RPMI8226 (cell line): ENCODE measurements at regions not wholly inside any gene's neighbourhood (a gene's known extent, or its start where the extent isn't known, plus 50 kb on each side); places are given as distances from the start of the nearest gene placed in this dataset.
"Not testable (repeated sequence)": the region's sequence is repeated elsewhere in the genome, so short reads cannot be mapped to it uniquely, and the experiment has no call there.

Experiments used
- DNase-seq: peaks from one replicate; pipeline ENCODE4 v3.0.0-alpha.2; 2015

DNA sequence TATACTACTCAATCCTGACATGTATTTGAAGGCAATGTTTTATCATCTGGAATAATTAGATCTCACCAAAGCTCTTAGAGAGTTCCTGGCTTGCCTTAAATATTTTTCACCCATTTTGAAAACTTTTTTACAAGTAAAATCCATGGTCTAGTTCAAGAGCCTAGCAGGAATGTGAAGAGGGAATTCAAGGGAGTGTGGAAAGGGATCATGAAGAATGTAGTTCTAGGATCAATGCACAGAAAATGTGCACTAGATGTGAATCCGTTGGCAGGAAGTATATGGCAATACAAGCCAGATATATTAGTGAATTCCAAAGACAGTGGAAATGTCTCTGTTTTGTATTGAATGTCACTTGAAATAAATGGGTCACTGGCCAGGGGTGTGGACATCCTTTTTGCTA is 167.9 kb upstream of the MOCS2 start:
- DNase-seq, result no peak

DNA sequence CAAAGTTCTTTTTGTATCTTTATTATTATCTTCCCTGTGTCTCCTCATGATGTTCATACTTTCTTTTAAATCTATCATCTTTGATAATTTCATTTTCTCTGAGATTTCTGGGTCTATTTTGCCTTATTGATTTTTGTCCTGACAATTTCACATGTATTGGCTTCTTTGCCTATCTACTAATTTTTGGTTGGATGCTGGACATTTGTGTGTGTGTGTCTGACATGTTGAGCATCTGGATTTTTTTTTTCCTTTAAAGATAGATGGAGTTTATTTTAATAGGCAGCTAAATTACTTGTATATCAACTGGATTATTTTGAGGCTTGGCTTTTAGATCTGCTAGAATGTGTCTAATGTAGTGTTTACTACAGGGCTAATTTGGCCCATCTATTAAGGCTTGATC is 178.0 kb upstream of the MOCS2 start:
- no peak for DNase-seq

DNA sequence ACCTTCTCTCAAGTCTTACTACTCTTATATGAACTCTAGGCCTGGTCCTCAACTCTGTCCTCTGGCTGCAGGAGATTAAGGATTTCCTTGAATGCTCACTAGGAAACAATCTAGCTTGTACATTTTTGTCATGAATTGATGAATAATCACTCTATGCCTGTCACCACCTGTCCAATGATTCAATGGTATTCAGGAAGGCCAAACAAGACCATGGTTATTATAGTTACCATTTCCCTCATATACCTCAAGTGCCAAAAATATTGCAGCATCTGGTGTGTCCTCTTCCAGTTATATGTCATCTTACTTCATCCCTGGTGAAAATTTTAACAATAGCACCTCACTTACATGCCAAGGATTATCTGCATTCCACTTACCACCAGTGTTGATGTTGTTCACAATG is 179.0 kb upstream of the MOCS2 start:
- no peak for DNase-seq

DNA sequence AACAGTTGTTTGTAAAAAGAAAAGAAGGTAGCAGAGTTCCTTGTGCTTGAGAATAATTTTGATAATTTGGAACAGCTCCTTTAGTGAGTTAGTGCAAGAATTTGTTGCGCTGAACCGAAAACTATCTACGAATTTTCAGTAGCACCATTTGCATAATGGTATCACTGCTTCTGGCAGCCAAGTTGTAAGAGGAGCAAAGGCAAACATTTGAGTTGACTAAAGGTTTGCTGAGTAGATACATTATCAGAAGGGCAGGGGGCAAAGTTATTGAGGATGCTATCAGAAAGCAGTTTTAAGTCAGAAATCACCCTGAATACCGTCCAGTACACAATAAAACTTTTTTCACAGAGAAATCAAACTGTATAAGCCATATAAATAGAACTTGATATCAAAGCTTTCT is 181.5 kb upstream of the MOCS2 start:
- DNase-seq, result no peak

DNA sequence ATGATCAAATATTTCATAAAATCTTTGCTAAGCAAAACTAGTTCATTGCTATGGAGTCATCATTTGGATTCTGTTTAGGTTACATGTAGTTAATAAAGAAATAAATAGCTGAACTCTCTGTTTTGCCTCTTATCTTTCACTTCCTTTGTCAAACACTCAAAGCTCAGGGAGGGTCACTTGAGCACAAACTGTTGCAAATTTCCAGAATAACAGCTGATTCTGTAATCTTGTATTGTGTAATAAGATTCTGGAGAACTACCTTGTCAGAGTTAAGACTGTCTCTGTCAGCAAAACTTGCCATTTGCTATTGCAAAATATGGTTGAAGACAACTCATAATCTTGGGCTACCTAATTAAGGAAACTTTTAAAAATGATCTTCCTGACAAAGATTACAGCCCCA is 182.0 kb upstream of the MOCS2 start:
- no peak for DNase-seq

DNA sequence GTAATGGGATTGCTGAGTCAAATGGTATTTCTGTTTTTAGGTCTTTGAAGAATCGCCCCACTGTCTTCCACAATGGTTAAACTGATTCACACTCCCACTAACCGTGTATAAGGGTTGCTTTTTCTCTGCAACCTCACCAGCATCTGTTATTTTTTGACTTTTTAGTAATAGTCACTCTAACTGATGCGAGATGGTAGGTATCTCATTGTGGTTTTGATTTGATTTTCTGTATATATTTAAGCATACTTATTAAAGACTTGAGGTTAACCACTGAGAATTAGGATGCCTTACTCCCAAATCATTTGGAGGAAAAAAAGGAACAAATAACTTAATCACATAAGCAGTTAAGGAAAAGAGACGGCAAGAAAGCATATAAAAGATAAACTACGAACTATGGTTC is 181.6 kb upstream of the FST start:
- DNase-seq, result no peak

DNA sequence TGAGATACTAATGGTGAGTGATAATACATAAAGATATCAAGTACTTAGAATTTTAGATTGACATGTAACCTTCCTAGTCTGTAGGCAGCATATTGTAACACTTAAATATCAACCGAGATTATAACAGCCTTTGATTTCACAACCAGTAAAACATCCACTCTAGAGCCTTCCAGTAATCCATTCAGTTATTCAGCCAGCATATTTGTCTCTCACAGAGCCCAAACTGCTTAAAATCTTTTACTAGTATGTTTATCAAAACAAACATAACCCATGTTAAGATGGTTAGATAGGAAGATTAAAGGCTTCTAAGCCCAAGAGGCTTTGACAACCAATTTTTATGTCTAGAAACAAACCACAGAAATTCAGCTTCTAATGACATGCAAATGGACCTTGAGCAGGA is 177.9 kb upstream of the FST start:
- DNase-seq, result no peak

DNA sequence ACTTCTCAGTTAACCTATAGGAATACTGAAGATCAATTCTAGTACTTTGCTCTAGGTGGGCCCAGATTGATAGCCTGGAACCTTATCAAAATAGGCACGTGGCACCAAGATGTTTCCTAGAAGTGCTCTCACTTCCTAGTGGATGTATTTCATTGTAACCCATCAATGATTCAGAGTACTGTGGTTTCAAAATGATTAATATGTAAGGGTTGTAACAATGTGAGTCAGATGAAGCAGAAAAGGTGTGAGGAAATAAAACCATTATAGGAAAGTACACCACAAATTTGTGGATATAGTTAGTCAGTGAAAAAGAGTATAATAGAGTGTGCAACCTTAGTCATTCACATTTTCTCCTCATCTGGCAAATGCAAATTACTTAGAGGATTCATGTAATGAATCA is 177.3 kb upstream of the FST start:
- no peak for DNase-seq

DNA sequence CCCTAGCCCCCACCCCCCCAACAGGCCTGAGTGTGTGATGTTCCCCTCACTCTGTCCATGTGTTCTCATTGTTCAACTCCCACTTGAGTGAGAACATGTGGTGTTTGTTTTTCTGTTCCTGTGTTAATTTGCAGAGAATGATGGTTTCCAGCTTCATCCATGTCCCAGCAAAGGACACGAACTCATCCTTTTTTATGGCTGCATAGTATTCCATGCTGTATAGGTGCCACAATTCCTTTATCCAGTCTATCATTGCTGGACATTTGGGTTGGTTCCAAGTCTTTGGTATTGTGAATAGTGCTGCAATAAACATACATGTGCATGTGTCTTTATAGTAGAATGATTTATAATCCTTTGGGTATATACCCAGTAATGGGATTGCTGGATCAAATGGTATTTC is 175.1 kb upstream of the FST start:
- not testable (repeated sequence) for DNase-seq

DNA sequence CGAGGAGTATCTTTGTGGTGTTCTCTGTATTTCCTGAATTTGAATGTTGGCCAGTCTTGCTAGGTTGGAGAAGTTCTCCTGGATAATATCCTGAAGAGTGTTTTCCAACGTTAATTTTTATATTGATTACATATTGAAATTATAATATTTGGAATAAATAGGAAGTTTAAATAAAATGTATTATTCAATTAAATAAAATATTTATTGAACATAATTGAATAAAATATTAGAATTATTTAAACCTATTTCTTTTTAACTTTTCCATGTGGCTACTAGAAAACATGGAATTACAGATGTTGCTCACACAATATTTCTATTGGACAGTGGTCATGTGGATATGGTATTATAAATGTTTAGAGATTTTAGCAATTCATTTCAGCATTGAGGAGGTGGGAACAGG is 170.8 kb upstream of the FST start:
- no peak for DNase-seq

DNA sequence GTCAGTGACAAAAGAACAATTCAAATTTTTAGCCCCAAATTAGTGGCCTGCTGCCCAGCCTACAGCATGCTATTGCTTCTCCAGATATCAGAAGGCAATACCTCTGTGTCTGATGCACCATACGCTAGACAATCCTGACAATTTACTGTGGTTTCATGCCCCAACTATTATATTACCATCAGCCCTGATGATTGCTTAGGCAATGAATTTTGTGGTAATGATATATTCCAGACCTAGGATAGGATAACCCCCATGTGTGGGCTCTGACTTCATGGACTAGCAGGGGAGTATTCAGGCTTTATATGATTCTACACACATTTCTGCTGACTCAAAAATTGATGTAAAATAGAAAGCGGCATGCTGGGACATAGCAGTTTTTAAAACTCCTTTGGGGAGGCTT is 168.7 kb upstream of the FST start:
- no peak for DNase-seq

DNA sequence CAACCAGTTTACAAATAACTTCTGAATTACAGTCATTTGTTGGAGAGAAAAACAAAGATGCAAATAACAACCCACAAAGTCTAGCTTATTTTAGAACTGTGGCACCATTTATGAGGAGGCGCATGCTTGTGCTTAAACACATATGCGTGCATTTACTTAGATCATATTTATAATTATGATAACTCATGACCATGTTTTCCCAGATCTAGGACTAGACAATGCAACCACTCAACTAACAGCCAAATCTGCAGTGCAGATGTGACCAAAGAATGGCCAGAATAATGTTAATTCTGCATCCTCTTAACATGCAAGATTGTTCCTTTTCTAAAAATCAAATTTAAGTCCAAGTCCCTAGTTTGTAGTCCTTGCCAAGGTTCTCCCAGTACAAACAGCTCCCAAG is 167.3 kb upstream of the FST start:
- DNase-seq, result no peak

DNA sequence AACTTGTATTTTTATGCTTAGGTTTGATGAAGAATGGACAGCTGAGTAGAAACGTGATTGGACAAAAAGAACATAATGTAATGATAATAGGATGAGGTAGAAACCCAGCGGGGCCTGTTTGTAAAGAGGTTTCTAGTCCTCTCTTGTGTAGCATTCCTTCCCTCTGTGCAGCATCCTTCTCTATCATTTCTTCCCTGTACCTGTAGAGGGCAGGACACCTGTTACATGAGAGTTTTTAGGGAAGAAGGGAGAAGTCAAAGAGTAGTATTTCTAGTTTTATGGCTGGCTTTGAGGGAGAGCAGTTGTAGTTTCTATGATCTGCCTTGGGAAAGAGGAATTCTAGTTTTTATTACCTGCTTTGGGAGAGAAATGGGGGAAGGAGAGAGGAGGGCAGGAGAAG is 162.1 kb upstream of the FST start:
- no peak for DNase-seq

DNA sequence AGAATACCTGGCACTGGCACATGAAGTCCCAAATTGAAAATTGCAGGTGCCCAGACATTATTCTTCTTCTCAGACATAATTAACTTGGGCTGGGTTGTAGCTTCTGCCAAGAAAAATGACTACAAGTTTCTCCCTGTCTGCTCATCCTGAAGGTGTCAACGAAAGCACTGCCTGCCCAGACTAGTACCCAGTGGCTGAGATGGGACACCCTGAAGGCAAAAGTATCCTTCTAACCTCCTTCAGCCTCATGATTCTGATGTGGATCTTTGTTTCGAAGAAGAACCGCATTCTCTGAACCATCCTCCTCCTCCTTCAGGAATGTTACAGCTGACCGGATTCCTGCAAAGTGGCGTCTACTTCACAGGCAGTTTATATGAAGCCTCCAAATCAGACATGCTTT is 161.1 kb upstream of the FST start:
- no peak for DNase-seq

DNA sequence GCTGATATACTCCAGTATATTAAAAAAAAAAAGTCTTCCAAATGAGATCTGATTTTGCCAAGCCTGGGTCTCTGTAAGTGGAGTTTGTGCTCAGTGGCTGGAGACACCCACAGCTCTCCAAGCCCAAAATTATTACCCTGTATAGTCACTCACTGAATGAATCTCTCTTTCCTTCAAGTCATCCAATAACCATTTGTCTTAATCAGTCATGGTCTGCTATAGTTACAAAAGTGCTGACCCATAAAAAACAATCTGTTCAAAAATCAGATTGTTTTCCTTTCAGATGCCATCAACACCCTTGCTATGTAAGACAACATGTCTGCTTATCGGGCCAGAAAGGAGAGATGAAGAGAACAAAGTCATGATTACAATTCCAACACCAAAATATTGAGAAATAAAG is 159.4 kb upstream of the FST start:
- DNase-seq, result no peak

DNA sequence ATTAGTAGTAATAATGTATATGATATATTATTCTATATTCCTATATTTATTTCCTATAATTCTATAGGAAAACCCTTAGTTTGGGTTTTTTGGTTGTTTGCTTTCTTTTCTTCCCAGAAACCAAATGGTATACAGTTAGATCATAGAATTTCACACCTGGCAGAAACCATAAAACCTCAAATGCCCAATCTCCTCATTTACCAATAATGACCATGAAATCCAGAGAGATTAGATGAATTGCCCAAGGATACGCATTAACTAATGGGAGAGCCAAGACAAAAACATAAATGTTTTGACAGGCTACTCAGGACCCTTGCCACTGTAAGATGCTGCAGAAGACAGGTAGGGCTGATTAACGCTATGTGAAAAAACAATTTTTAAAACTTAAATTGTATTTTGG is 158.7 kb upstream of the FST start:
- DNase-seq, result no peak

DNA sequence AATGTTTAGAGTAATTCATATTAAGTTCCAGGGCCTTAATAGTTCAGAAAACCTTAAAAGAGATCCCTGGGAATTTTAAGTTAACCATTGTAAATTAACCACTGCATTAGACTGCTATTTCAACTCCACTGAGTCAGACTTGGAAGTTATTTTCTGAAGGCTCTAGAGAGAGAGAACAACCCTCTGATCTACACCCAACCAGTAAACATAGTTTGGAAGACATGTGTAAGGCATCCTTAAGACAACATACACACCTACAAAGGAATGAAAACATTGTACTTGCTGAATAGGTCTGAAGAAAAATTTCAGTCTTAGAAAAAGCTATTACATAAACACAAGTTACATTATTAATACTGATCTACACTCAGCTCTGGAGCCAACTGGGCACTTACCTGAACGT is 158.2 kb upstream of the FST start:
- DNase-seq, result no peak

DNA sequence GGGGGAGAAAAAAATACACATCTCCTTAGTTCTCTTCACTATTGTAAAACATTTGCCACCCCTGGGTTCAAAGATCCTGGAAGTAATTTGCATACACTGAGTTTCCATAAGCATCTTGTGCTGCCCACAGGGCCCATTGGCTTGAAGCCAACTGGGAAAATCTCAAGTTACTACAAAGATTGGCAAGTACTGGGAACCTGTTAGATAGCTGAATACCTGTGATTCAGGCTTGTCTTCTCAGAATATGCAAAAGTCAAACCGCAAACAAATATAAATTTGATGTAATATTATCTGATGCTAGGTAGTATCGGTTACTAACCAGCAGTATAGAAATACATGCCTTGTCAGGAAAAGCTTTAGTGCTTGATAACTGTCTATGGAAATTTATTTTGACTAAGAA is 156.9 kb upstream of the FST start:
- no peak for DNase-seq

DNA sequence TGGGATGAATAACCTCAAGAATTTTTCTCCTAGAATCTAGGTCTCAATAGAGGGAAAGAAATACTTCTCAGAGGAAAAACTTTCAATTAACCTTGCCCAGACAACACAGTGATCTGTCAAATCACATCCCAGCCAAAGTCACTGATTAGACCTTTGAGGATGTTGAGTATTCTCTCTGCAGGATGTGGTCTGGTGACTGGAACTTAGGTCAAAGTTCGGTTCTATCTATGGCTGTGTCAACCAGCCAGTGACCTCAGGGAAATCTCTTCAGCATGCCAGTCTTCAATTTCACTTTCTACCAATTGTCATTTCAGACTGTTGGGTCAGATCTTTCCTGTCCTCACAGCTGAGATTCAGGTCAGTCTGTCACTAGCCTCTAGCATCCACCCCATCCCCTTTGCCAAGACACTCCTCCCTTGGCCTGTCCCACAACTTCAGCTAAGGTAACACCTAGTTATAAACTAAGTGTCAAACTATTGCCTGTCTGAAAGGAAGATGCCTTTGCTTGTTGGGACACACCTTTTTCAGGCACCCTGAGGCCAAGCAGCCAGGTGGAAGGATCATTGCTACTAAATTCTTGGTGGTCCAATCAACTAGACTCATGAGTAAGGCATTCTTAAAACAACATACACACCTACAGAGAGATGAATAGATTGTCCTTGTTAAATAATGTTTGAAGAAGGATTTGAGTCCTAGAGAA is 156.3 kb upstream of the FST start:
- no peak for DNase-seq

DNA sequence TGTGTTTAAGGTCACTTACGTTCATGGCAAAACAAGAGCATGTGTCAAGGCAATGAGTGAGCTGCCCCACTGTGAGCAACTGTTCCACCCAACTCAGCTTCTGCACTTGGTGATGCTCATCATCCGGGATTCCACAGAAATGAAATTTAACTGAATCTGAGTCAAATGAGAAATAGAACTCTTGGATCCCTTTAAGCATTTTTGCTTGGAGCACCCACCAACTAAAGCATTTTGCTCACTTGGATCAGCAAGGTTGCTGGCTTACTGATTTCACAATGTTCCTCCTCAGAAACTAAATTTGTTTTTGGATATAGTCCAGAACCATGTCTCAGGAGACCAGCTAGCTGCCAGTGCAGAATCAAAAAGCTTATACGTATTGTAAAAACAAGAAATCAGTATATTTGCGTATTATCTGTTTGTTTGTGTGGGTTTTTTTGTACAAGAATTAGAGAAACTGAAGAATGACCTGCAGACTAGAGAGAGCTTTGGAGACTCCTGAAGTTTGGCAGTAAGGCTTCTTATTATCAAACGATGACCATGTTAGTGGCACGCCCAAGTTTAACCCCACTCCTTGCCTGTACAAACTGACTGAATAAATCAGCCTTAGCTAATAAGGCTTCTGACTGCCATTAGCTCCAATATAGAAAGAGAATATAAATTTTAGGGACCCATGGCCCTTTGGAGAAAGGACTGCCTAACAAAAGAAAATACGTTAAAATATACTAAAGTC is 153.8 kb upstream of the FST start:
- no peak for DNase-seq

DNA sequence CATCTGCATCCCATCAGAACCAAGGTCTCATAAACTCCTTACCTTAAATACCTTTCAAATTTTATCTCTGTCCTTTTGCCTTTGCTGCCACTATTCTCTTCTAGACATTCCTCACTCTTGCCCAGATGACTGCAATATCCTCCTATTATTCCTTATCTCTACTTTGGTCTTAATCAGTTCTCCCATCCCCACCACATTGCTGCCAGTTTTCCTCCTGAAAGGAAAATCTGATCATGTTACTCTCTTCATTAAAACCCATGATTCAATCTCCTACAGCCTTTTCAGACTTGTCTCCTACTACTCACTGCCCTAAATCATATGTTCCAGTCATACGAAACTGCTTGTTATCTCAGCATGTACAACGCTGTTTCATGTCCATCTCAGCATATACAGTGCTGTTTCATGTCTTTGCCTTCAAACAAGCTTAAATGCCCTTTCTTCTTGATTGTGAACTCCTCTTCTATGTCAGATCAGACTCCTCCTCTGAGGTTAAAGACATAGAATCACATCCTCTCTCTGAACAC is 152.6 kb upstream of the FST start:
- no peak for DNase-seq

DNA sequence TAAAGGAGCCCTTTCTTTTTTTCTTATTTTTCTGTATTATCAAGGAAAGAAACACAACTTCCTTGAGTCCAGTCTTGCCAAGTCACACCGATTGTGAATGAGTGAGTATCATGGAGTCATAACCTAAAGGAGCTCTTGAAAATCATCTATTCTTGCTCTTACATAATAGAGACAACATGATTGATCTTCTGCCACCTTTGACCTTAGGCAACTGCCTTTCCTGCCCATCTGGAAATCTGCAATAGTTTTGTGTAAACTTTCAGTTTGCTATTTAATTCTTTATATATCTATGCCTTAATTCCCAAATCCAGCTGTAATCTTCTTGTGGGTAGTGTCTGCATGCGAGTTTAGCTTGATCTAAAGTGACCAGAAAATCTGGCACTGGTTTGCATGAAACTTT is 149.9 kb upstream of the FST start:
- DNase-seq, result no peak

DNA sequence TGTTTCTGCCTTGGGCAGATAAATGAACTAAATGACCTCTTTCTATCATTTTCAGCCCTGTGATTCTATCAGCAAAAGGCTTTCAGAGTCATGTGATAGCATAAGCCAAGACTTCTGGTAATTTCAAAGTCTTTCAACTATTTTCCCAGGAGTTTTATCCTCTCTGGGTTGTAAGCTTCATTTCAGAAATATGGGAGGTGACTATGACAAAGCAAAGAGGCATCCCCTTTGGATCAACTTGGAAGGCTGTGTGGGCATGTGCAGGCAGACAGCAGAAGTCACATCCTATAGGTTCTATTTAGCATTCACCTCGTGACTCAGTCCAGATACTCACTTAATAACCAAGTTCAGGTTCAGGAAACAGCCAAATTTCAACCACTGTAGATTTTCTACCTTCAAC is 149.0 kb upstream of the FST start:
- DNase-seq, result no peak

DNA sequence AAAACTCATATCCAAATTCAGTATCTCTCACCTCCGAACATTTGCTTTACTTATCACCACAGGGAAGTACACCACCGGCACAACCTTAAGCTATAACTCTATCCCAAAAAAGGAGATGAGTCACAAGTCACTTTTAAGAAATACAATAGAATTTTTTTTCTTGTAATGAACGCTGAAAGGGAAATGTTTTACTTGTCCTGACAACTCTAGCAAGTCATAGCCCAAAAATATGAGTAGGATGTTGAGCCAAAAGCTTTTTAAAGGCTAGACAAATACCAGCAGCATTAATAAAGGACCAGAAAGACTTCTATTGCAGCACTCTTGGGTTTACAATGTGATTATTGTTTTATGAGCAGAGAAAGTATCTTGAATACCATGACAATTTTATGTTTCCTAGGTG is 147.3 kb upstream of the FST start:
- DNase-seq, result no peak

DNA sequence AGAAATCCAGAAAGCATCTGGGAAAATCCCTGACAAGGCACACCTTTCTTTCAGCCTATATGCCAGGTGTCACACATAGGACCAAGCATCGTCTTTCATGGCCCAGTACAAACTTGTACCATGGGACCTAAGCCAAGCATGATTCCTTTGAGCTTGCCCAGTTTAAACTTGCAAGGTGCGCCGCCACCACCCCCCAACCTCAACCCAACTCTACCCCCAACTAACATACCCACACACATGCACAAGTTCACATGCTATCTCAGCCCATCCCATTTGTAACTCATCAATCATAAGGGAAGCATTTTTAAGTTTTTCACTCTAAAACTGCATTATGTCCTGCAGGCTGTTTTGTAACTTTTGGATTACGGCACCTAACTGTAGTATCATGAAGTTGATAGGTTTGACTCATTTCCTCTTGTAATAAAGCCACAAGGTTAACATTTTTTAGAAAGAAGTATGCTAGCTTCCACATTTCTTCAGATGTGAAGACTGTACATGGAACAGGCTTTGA is 145.9 kb upstream of the FST start:
- DNase-seq, result no peak
